ENCODE measurements at regions not wholly inside any gene's neighbourhood (a gene's known extent, or its start where the extent isn't known, plus 50 kb on each side); places are given as distances from the start of the nearest gene placed in this dataset.

DNA sequence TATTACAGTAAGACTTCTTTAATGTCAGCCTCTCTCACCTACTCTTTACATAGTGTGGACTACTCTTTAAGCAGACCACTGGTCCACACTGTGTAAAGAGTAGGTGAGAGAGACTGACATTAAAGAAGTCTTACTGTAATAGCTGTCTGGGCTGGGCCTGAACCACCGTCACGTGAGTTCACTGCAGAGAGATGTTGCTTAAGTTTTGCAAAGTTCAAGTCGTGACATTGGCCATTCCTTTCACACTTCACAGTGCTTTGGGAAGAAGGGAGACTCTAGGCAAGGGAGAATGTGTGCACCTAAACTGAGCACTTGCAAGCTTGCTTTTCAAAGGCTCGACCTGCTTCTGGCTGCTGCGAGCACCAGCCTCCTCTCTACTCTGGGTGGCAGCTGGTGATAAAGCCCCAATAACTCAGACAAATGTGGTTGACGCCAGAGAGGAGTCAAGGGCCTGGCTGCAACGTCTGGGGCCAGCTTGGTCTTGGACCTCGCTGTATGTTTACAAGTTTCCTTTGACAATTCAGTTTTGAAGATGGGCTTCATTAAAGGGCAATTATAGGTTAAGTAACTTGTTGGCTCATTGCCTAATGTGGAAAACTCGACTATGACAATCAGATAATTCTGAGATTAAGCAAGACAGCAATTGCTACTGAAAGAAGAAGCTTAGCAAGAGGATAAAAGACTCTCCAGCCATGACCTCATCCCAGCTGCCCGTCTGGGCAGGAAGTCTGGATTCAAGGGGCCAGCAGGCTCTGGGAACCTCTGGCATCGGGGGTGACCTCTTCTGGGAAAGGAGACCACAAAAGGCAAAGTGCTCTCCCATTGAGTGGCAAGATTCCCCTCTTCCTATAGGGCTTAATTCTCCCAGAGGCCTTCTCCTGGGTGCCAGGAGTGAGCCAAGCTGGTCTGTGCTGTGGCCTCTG is 242.1 kb upstream of the TLE3 start:
- peaks cover 3% of the 10 kb centered on the region for H3K27me3 Mint-ChIP-seq (ENCODE audit: low read depth)
- H3K4me1 Mint-ChIP-seq (ENCODE audit: low read depth): no peaks in the 10 kb centered on the region
- intact Hi-C loops (cut with micrococcal nuclease): no loop called here
- H3K27ac Mint-ChIP-seq: no peak overlapping the region
- no peak overlapping the region for H3K4me3 Mint-ChIP-seq (ENCODE audit: low read depth)
- peaks cover 4% of the 10 kb centered on the region for H3K9me3 Mint-ChIP-seq
- no peak for DNase-seq (ENCODE audit: low spot score)
- H3K36me3 Mint-ChIP-seq (ENCODE audit: low read depth): no peaks in the 10 kb centered on the region

DNA sequence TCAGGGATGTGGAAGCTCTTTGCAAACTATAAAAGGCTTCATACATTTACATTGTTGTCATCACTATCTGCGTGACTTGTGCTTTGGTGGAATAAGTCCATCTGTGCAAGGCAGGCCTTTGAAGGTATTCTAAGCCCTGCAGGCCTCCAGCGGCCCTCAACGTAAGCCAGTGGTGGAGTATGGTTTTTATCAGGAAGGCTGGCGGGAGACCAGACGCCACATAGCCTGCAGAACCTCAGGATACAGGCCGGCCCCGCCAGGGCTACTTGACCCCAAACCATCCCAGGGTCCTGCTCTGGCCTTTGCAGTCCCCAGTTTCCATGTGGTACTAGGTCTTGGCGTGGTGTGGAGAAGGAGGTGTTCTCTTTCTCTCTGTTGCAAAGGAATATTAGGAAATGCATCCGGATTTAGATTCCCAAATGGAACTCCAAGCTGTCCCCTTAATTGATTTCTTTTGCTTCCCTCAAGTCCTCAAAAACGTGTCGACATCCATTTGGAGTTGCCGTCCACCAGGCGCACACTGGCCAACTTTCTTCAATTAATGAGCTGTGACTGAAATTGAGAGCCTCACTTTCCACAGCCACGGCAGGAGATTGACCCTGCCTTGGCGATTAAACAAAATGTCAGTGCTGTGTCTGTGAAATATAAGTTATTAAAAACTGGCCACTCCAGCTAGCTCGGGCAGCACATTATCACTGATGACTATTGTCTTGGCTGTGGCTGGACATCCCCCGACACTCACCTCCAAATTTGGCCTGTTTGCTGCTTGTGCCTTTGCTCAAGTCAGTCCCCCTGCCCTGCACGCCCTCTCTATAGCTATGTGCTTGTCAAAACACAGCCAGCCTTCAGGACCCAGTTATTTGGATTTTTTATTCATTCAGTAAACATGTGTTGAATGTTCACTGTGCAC is 239.8 kb upstream of the TLE3 start:
- H3K9me3 Mint-ChIP-seq: peaks cover 15% of the 10 kb centered on the region

DNA sequence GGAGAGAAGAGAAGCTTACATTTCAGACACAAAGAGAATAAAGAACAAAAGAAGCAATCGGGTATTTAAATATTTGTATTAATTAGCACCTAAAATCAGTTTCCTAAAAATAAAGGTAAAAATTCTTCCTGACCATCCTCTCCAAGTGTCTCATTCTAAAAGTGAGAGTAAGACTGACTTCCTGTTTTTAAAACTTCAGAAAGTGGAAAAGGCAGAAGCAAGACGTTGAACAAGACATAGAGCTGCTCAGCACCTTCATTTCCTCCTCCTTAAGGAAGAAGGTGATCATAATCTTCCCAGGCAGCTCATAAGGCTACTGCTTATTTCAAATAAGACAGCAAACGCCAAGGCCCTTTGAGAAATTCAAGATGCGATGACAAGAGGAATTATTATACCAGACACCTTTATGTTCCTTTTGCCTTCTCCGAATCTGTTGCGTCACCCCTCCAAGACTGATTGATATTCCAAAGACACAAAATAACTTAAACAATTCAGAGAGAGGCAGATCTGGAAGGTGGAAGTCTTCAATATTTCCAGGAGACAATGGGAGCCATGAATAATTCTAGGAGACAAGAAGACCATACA is 238.8 kb upstream of the TLE3 start:
- H3K4me3 Mint-ChIP-seq (ENCODE audit: low read depth): no peak overlapping the region
- intact Hi-C loops (cut with micrococcal nuclease): no loop called here

More for the DNA sequence above, 239.8 kb upstream of the TLE3 start:
- intact Hi-C loops (cut with micrococcal nuclease): no loop called here
- Mint-ChIP-seq H3K27ac (no peak overlapping the region), H3K4me1 (ENCODE audit: low read depth) (no peaks in the 10 kb centered on the region), H3K36me3 (ENCODE audit: low read depth) (no peaks in the 10 kb centered on the region), H3K4me3 (ENCODE audit: low read depth) (no peak overlapping the region), H3K27me3 (ENCODE audit: low read depth) (peaks cover 15% of the 10 kb centered on the region)
- no peak for DNase-seq (ENCODE audit: low spot score)

GRCh38 chr15:70334286-70334685 is 236.6 kb upstream of the TLE3 start:
- Mint-ChIP-seq H3K36me3 (ENCODE audit: low read depth) (no peaks in the 10 kb centered on the region), H3K4me1 (ENCODE audit: low read depth) (no peaks in the 10 kb centered on the region), H3K27ac (no peak overlapping the region), H3K9me3 (peaks cover 15% of the 10 kb centered on the region), H3K27me3 (ENCODE audit: low read depth) (peaks cover 31% of the 10 kb centered on the region), H3K4me3 (ENCODE audit: low read depth) (no peak overlapping the region)
- no peak for DNase-seq (ENCODE audit: low spot score)
- intact Hi-C loops (cut with micrococcal nuclease): no loop called here

More for the DNA sequence above, 238.8 kb upstream of the TLE3 start:
- no peak for DNase-seq (ENCODE audit: low spot score)
- Mint-ChIP-seq H3K9me3 (peaks cover 15% of the 10 kb centered on the region), H3K4me1 (ENCODE audit: low read depth) (no peaks in the 10 kb centered on the region), H3K27me3 (ENCODE audit: low read depth) (peaks cover 18% of the 10 kb centered on the region), H3K27ac (no peak overlapping the region), H3K36me3 (ENCODE audit: low read depth) (no peaks in the 10 kb centered on the region)

- peaks cover 42% of the 10 kb centered on the region for H3K27me3 Mint-ChIP-seq (ENCODE audit: low read depth)
- no peak for DNase-seq (ENCODE audit: low spot score)
- intact Hi-C loops (cut with micrococcal nuclease): no loop called here
- H3K4me1 Mint-ChIP-seq (ENCODE audit: low read depth): no peaks in the 10 kb centered on the region
- H3K27ac Mint-ChIP-seq: no peak overlapping the region
- H3K9me3 Mint-ChIP-seq: peaks cover 7% of the 10 kb centered on the region
- H3K36me3 Mint-ChIP-seq (ENCODE audit: low read depth): no peaks in the 10 kb centered on the region
- no peak overlapping the region for H3K4me3 Mint-ChIP-seq (ENCODE audit: low read depth)
Measured at GRCh38 chr15:70329179-70329578, 231.5 kb upstream of the TLE3 start.

- intact Hi-C loops (cut with micrococcal nuclease): no loop called here
- Mint-ChIP-seq H3K27ac (no peak overlapping the region), H3K4me3 (ENCODE audit: low read depth) (no peak overlapping the region), H3K27me3 (ENCODE audit: low read depth) (peaks cover 42% of the 10 kb centered on the region), H3K9me3 (peaks cover 3% of the 10 kb centered on the region), H3K4me1 (ENCODE audit: low read depth) (no peaks in the 10 kb centered on the region), H3K36me3 (ENCODE audit: low read depth) (no peaks in the 10 kb centered on the region)
- no peak for DNase-seq (ENCODE audit: low spot score)
Measured at GRCh38 chr15:70328679-70329115, 231.0 kb upstream of the TLE3 start.

DNA sequence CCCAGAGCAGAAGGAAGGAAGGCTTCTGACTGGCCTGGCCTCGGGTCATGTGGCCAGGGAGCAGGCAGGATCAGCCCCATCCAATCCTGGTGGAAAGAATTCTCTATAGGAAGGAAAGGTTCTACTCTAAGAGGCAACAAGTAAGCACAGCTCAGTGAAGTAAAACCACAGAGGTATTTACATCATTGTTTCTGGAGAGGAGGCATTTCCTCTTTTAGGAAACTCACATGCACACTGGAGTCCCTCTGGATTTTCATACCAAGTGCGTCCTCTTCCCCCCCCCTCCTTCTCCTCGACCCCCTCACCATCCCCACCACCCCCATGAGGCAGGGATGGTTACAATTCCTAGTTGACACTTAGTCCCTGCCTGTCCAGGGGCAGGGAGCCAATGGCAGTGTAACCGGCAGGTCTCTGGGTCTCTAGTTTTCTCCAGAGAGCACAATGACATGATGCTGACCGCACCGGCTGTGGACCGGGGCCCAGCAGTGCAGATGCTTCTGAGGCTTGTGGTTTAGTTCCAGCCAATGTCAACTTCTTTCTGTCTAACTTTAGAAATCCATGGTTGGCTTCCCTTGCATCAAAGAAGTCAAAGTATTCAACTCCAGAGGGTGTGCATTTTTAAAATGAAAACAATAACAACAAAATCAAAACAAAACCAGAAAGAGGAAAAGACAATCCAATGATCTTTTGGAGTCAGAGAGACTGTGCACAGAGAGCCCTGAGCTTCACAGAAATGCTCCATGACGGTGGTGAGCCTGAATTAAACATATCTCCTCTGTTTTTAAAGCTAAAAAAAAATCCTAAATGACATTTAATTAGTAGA is 230.3 kb upstream of the TLE3 start:
- no peak overlapping the region for H3K27ac Mint-ChIP-seq
- no peaks in the 10 kb centered on the region for H3K4me1 Mint-ChIP-seq (ENCODE audit: low read depth)
- no peaks in the 10 kb centered on the region for H3K9me3 Mint-ChIP-seq
- H3K27me3 Mint-ChIP-seq (ENCODE audit: low read depth): peaks cover 35% of the 10 kb centered on the region
- no peak overlapping the region for H3K4me3 Mint-ChIP-seq (ENCODE audit: low read depth)
- no peak for DNase-seq (ENCODE audit: low spot score)
- H3K36me3 Mint-ChIP-seq (ENCODE audit: low read depth): no peaks in the 10 kb centered on the region
- intact Hi-C loops (cut with micrococcal nuclease): no loop called here

DNA sequence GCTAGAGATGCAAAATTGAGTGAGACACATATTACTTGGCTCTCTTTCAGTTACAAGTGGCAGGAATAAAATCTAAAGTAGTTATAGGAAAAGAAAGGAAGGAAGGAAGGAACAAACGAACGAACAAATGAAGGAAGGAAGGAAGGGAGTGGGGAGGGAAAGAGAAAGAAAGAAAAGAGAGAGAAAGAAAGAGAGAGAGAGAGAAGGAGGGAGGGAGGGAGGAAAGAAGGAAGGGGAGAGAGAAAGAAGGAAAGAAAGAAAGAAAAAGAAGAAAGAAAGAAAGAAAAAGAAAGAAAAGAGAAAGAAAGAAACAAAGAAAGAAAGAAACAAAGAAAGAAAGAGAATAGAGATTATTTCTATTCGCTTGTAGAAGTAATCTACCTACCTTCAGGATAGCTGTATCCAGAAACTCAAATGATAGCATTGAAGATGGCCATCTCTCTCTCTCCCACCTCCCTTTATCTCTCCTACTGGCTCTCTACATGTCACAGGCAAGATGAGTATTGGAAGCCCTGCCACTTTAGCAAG is 229.7 kb upstream of the TLE3 start:
- Mint-ChIP-seq H3K9me3 (no peaks in the 10 kb centered on the region), H3K27ac (no peak overlapping the region), H3K36me3 (ENCODE audit: low read depth) (no peaks in the 10 kb centered on the region), H3K4me3 (ENCODE audit: low read depth) (no peak overlapping the region), H3K27me3 (ENCODE audit: low read depth) (peaks cover 35% of the 10 kb centered on the region), H3K4me1 (ENCODE audit: low read depth) (no peaks in the 10 kb centered on the region)
- intact Hi-C loops (cut with micrococcal nuclease): no loop called here
- no peak for DNase-seq (ENCODE audit: low spot score)

DNA sequence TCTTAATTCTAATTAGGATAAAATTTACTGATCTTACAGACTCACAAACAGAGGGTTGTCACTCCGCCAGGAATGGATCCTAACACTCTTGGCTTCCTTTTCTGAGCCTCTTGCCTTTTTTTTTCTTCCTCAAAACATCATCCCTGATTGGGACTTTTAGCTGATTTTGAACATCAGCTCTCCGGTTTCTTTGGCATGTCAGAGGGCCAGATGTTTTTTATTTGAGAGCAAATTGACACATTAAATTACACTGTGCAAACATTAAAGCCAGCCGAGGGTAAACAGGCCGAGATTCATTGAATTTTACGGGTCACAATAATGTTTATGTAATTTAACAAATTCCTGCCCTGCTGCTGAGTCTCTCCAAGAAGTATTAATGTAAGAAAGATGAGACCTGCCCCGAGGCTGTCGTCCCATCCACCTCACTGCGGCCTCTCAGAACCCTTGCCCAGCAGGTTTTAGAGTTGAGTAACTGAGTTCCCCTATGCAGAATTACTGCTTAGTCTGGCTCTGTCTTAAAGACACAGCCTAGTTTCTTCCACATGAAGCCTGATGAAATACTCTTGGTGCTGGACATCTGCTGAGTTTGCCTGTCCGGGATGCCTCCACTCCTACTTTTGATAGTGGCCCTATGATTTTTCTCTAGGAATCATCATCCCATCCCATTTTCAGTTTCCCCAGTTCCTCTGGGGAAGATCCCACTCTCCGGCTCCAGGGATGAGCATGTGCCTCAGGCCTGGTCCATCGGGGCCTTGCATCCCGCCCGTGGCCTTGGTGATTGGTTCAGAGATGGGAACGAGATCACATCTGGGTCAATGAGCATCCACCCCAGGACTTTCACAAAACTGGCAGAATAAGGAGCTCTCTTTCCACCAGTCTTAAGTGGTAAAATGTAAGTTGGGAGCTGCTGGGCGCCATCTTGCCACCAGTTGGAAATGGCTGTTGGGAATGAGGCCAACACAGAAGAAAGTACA is 226.6 kb upstream of the TLE3 start:
- DNase-seq (ENCODE audit: low spot score): no peak
- no peaks in the 10 kb centered on the region for H3K36me3 Mint-ChIP-seq (ENCODE audit: low read depth)
- H3K4me1 Mint-ChIP-seq (ENCODE audit: low read depth): no peaks in the 10 kb centered on the region
- H3K27me3 Mint-ChIP-seq (ENCODE audit: low read depth): peaks cover 30% of the 10 kb centered on the region
- intact Hi-C loops (cut with micrococcal nuclease): no loop called here
- H3K27ac Mint-ChIP-seq: no peak overlapping the region
- no peaks in the 10 kb centered on the region for H3K9me3 Mint-ChIP-seq
- no peak overlapping the region for H3K4me3 Mint-ChIP-seq (ENCODE audit: low read depth)

GRCh38 chr15:70323111-70323851 is 225.6 kb upstream of the TLE3 start:
- H3K27ac Mint-ChIP-seq: no peak overlapping the region

More at GRCh38 chr15:70323111-70323851, 225.6 kb upstream of the TLE3 start:
- intact Hi-C loops (cut with micrococcal nuclease): no loop called here
- no peak for DNase-seq (ENCODE audit: low spot score)
- H3K4me3 Mint-ChIP-seq (ENCODE audit: low read depth): no peak overlapping the region
- peaks cover 27% of the 10 kb centered on the region for H3K27me3 Mint-ChIP-seq (ENCODE audit: low read depth)
- H3K36me3 Mint-ChIP-seq (ENCODE audit: low read depth): no peaks in the 10 kb centered on the region
- H3K4me1 Mint-ChIP-seq (ENCODE audit: low read depth): peaks cover 1% of the 10 kb centered on the region
- H3K9me3 Mint-ChIP-seq: no peaks in the 10 kb centered on the region

All from activated T-helper 2 cell treated with anti-CD3 and anti-CD28 coated beads, Interferon-gamma antibody, Interleukin-2, Interleukin-4, amounts not matched to agents 10 μg/mL and 5 μg/mL and 100 μg/mL, durations not matched to agents 14 hours and 24 hours and 36 hours (primary cell).